HG02798 (cell line): ENCODE measurements at regions not wholly inside any gene's neighbourhood (a gene's known extent, or its start where the extent isn't known, plus 50 kb on each side); places are given as distances from the start of the nearest gene placed in this dataset.
A peak's percentile ranks its signal among the peaks of the same experiment; 100 is the strongest.

ENCODE experiments used
- ATAC-seq: cut with Tn5 transposase; IDR thresholded peaks from one replicate; pipeline ENCODE4 v1.9.1; 2021; ENCODE audit warnings: mild to moderate bottlenecking; ENCODE audit not compliant: unreplicated experiment, poor library complexity

DNA sequence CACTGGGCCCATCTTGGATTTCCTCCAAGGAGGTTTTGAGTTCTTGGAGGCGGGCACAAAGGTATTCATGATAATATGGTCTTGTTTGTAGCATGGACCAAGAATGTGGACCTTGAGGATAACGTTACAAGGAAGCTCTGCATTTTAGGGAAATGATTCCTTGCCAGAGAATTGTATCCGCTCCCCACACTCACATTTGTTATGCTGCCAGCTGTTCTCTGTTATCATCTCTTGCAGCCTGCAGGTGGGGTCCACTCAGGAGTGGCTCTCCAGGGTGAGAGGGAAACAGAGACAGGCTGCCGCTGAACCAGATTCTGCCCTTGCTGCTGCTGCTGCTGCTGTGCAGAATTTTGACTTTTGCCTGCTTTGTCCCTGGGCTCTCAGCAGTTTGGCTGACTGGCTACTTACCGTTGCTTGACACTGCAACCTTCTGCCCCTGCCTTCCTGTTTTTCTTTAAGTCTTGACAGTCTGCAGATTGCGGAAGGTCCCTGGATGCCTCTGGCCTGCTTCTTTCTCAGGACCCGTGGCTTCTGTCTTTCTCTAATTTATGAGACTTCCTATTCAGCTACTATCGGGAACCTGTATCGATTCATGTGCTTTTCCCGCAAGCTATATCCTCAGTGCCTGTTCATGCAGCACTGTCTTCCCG lies 122.3 kb upstream of the DOCK10 start:
- ATAC-seq, result no peak

DNA sequence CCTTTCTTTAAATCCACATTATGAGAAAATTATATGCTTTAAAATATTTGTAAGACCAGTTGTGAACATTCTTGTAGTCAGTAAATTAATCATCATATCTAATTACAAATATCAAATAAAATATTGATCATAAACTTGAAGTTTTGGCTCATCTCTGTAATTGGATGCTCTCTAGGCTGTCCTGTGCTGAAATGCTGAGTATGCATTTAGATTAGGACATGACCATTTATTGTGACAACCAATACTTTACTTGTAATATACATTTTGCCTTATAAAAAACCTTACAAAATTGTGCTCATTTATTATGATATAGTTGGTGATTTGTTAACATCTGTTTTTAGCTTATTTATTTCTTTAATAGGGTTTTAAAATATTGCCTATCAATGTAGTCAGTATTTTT lies 116.1 kb upstream of the DOCK10 start:
- ATAC-seq, result no peak

DNA sequence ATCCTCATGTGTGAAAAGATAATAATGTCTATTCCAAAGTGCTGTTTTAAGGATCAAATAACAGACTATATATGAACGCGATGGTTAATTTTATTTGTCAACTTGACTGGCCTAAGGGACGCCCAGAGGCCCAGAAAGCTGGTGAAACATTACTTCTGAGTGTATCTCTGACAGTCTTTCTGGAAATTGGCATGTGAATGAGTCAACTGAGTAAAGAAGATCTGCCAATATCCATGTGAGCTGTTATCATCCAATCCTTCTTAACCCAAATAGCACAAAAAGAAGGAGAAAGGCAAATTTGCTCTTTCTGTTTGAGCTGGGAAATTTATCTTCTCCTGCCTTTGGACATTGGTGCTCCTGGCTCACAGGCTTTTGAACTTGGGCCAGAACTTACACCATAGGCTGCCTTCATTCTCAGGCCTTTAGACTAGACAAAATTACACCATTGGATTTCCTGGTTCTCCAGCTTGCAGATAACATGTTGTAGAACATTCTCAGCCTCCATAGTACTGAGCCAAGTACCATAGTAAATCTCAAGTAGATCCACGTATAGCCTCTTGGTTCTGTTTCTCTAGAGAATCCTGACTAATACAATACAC lies 114.7 kb upstream of the DOCK10 start:
- no peak for ATAC-seq

DNA sequence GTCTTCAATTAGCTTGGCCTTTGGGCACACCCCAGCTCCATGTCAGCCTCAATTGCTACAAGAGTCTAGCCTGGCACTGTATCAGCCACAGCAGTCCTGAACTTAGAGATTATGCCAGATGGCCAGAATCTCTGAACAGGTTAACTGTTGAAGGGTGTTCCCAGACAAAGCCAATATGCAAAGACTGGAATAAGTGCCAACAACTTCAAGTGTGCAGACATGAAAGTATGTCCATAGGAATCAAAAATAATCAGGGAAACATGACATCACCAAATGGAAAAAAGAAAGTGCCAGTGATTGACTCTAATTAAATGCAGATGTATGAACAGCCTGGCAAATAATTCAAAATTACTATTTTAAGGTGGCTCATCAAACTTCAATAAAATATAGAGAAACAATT lies 98.5 kb upstream of the DOCK10 start:
- no peak for ATAC-seq

DNA sequence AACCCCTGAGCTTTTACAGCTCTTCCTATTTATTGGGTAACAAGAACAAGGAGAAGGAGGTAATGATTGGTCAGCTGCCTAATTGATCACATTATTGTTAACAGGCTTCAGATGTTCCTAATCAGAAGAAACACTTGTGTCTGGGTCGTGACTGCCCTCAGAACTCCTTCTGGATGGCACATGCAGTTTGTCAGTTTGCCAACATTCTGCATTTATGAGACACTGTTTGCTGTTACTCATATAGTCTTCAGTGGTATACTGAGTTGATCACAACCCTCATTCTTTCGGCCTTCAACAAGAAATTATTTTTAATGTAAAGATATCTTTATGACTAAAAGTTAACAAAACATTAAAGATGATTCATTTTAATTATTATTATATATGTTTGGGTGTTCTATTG lies 95.7 kb upstream of the DOCK10 start:
- ATAC-seq, result no peak

DNA sequence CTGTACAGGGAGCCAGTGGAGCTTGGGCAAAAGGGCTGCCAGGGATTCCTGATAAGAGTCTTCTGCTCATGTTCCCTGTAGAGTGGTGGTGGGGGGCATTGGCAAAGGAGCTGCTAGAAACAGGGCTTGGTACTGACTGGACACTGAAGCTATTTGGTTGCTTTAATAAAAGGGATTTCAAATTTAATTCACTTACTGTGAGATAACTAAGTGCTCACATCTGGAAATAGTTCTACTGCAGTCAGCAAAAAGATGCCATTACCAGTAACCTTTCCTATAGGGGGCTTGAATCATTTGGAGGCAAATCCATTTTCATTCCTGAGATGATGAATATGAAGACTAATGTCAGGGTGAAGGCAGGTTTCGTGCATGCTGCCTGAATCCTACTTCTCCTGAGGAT lies 94.3 kb upstream of the DOCK10 start:
- no peak for ATAC-seq

DNA sequence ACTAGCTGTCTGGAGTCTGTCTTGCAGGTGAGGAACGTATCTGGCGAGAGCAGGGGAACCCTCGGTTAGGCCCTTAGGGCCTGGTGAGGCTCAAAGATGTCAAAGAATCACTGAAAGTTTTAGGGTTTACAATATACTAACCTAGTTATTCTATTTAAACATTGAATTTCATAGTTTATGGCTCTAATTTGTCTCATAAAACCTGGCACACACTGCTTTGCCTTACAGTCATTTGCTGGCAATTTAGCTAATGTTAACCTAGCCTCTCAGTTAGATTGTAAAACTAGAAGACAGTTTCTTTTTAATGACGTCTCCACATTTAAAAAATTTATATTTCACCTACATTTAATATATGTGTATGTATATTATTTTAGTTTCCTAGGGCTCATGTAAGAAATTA lies 89.6 kb upstream of the DOCK10 start:
- ATAC-seq, result no peak

DNA sequence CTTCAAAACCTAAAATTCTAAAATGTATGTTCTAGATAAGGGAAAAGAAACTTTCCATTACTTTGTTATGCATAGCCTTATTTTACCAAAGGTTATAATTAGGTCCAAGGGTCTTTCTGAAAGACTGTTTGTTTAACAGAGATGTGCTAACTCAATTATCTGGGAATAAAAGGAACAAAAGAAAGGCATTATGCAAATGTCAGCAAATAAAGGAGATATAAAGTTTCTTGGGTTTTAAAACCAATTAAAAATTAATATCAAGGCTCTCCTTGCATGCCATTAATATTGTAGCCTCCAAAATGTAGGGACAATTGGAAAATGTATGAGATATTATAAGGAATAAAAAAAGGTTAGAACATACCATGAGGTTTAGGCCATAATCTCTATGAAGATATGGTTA lies 87.8 kb upstream of the DOCK10 start:
- ATAC-seq, result no peak

DNA sequence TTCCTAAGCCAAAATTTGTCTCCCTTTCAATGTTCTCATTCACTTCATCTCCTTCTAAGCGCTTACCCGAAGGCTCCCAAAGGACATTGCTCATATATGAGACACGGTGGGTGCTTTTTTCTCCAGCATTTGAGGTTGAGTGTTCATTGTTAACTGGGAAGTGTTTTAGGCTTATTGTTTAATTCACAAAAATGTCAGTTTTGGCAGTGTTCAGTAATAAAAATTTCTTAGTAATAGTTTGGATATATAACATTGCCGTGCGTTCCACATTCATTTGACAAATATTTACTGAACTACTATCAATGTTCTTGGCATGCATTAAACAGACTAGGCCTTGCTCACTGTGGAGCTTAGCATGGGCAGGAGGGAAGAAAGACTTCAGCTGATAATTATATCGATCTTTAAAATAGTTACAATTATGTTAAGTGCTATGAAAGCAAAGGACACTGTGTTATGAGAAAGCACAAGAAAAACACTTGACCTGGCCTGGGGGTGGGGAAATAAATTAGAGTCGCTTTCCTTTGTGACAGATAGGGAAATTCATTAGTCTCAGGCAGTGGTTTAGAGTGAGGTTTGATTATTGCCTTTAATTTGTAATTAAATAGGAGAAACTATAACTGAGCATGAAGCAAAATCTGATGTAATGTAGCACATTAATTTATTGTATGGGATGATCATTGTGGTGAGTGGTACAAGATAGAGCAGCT lies 82.2 kb upstream of the DOCK10 start:
- ATAC-seq, result no peak

DNA sequence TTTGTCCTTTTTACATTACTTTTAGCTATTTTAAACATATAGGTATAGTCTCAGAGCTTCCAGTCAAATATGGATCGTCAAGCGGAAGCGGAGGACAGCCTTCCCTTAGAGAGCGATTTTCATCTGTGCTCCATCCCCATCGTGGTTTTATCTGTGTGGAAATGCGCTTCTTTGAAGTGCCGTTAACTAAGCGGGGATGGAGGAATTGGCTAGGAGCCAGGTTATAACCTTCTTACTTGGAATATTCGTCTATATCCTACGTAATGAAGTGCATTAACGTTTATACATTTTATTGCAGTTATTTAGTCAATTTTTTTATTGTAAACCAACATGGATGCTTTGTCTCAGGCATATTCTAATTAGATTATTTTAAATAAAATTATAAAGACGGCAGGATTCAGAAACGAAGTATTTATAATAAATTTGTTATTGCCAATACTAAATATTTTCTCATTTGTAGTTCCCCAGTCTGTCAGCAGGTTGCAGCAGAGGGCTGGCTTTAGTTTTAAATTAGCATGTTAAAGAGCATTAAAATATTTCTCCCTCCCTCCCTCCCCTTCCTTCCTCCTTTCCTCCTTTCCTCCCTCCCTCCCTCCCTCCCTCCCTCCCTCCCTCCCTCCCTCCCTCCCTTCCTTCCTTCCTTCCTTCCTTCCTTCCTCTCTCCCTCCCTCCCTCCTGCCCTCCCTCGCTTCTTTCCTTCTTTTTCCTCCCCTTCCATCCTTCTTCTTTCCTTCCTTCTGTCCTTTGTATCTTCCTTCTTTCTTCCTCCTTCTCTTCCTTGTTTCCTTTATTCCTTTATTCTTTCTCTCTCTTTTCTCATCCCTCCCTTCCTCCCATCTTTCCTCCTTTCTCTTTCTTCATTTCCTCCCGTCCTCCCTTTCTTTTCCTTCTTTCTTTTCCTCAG lies 80.6 kb upstream of the DOCK10 start:
- ATAC-seq, result no peak

DNA sequence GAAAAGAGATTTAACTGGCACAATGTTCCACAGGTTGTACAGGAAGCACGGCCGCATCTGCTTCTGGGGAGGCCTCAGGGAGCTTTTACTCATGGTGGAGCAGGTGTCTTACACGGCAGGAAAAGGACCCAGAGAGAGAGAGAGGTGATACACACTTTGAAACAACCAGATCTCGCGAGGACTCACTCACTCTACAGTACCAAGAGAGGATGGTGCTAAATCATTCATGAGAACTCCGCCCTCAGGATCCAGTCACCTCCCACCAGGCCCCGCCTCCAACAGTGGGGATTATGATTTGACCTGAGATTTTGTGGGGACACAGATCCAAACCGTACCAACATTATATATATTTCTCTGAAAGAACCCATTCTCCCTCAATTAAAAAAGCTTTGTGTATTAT lies 79.7 kb upstream of the DOCK10 start:
- ATAC-seq, result no peak

DNA sequence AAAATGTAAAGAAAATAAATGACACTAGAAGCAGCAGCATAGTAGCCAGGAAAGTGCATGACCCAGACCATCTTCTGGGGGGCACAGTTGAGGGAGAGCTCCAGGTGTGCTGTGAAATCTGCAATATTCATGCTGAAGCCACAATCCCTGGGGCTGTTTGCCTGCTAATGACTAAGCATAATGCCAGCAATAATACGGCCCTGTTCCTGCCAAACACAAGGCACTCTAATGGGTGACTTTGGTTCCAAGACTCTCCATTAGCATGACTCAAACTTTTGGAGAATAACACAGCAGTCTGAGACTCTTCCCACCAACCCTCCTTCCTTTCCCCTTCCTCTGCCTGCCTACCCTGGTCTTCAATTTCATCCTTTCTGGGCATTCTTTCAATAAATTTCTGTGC lies 77.9 kb upstream of the DOCK10 start:
- no peak for ATAC-seq

DNA sequence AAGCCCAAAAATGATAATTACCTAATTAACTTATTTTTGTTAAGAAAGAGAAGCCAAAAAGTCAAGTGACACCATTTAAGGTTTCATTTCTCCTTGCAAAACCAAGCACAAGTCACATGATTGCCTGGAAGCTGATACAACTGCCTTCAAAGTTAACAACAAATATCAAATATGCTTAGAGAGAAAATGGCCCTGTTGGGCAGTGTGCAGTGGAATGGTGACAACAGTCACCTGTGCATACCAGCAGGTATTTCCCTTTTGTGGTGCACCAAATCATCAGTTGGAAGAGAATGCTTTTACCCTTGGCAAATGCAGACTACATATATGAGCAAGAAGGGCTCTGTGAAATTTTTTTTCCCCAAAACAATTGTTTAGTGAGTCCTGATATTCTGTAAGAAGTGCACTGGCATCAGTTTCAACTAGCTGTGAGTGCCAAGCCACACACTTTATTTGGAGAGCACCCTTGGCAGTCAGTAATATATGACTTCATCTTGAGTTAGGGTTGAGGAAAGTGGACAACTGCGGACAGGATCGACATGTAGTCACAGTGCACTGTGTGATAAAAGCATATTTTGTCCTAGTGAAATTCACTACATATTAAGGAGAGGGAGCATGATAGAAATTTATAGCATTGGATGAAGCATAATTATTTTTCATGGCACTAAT lies 74.9 kb upstream of the DOCK10 start:
- ATAC-seq, result no peak

DNA sequence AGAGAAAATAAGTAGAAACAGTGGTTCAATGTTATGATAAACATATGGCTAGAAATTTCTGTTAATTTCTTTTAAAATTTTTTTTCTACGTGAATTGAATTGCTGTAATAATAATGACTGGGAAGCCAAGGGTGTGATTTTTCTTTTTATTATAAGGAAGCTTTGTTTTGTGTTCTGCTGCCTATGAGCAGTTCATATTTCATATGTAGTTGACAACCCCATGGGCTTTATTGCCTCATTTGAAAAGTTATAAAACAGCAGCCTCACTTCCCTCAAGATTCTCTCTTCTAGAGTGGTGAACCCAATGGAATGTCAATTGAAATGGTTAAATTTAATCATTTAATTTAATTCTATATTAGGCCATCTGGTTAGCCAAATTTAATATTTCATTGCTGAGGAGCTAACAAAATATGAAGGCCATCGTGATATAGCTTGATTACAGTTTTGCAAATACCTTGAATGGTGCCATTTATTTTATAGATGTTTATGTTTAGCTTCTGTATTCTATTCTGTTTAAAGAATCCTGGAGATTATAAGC lies 72.6 kb upstream of the DOCK10 start:
- ATAC-seq, result no peak

DNA sequence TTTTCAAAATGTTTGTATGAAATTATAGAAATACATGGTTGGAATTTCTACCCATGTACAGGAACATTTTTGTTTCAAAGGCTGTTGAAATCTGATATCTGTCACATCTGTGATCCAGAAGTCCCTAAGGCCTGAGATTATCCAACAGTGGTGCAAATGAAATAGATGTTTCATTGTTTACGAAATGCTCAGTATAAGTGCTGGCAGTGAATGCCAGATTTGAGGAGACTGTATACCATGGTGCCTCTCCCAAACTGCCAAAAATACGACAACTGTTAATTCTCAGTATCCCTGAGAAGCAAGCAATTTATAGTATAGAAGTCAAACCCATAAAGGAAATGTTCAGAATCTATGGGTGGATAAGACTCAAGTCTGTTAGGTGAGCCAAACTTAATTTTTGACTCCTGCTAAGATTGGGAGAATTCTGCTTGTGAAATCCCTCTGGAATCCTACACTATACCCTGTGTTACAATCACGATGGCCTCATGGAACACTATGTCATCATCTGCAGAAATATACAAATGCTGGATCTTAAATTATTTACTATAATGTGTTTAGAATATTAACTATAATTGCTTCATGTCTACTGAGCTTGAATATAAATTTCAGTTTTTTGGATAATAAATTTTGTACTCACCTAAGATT lies 71.2 kb upstream of the DOCK10 start:
- ATAC-seq, result no peak

DNA sequence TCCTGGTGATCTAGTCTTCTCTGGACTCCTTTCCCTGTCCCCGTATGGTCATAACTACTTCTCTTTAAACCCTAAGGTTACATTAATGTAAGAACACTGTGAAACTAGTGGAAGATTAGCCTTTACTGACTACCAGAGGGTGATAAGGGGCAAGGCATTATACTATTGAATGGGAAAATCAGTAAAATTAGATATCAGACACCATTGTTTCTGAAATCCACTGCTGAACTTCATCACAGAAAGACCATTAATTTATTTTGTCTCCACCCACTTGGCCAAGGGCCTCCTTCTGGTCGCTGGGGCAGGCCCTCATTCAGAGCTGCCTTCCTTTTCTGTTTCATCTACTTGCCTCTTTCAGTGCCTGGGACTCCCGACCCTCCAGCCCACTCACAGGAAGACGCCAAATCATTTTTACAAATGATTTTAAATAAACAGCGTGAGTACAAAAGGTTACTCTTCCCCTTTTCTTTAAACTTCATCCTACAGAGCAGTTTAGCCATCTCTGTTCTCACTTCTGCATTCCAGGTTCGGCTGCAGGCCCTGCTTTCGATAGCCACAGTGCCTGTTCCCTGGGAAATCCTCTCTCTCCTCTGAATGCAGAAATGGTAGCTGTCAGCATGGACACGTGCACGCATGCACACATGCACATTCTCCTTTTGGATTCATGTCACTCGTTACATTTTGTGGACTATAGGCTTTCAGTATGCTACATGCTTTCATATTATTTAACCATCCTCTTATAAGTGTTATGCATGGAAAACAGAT lies 70.3 kb upstream of the DOCK10 start:
- peak; percentile 65 for ATAC-seq

DNA sequence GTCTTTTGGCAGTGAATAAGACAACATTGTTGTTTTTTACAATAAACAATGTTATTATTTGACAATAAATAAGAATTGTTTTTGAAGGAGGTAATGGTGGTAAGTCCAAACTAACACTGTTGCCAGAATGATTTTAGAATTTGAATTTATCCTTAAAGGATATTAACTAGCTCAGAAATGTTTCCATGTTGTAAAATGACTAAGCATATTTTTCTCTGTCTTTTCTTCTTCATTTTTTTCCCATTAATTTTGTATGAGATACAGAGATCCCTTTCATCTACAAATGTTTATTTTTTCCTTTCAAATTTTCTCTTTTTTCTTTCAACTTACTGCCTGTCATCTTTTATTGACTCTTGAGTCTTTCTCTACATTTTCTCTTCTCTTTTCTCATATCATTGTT lies 66.5 kb upstream of the DOCK10 start:
- no peak for ATAC-seq

DNA sequence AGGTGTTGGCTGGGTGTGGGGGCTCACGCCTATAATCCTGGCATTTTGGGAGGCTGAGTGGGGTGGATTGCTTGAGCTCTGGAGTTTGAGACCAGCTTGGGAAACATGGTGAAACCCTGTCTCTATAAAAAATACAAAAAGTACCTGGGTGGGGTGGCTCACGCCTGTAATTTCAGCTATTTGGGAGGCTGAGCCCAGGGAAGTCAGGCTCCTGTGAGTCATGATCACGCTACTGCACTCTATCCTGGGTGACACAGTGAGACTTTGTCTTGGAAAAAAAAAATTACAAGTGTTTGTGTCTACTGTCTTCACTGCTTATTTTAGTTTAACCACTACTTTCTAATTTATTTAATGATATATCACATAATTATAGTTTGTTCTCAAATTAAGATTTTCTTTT lies 62.7 kb upstream of the DOCK10 start:
- ATAC-seq, result no peak

DNA sequence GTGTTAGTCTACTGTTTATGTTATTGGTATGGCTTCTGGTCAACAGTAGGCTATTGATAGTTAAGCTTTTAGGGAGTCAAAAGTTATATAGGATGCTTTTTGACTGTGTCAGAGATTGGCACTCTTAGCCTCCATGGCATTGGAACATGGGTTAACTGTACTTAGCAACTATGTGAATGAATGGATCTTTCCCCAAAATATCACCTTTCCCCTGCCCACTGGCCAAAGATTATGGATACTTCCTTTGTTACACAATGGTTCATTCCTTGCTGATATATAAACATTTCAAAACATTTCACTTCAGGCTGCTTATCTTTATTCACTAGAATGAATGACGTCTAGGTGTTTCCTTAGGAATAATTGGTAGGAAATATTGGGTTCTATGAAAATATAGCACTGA lies 62.1 kb upstream of the DOCK10 start:
- no peak for ATAC-seq
